Activated CD8-positive, alpha-beta memory T cell treated with anti-CD3 and anti-CD28 coated beads for 4 hours (primary cell): ENCODE measurements at regions not wholly inside any gene's neighbourhood (a gene's known extent, or its start where the extent isn't known, plus 50 kb on each side); places are given as distances from the start of the nearest gene placed in this dataset.
"Not testable (repeated sequence)": the region's sequence is repeated elsewhere in the genome, so short reads cannot be mapped to it uniquely, and the experiment has no call there.

ENCODE experiments used
- DNase-seq, 2 donors: peaks; one replicate each; pipeline ENCODE4 v3.0.0-alpha.2; 2020; ENCODE audit warnings: low read depth in 2 of 2

GRCh38 chr7:10584886-10585285, 388.8 kb upstream of the PHF14 start:
- DNase-seq: no peak

- no peak for DNase-seq
These were observed 385.6 kb upstream of the PHF14 start for GRCh38 chr7:10588084-10588483.

- no peak for DNase-seq
These were observed 381.1 kb upstream of the PHF14 start for GRCh38 chr7:10592604-10593003.

GRCh38 chr7:10593080-10593479, 380.6 kb upstream of the PHF14 start:
- DNase-seq: no peak

- DNase-seq: no peak
These were observed 376.8 kb upstream of the PHF14 start for GRCh38 chr7:10596827-10597226.

GRCh38 chr7:10604128-10604527, 369.5 kb upstream of the PHF14 start:
- no peak for DNase-seq

- no peak for DNase-seq
These were observed 360.7 kb upstream of the PHF14 start for GRCh38 chr7:10612950-10613349.

GRCh38 chr7:10618953-10619352, 354.7 kb upstream of the PHF14 start:
- no peak for DNase-seq

GRCh38 chr7:10632712-10633111, 341.0 kb upstream of the PHF14 start:
- no peak for DNase-seq

GRCh38 chr7:10634239-10634638, 339.4 kb upstream of the PHF14 start:
- DNase-seq: no peak

- DNase-seq: no peak
These were observed 335.7 kb upstream of the PHF14 start for GRCh38 chr7:10637991-10638390.

- DNase-seq: no peak
These were observed 330.1 kb upstream of the PHF14 start for GRCh38 chr7:10643545-10643944.

- DNase-seq: no peak
These were observed 328.8 kb upstream of the PHF14 start for GRCh38 chr7:10644849-10645248.

- DNase-seq: no peak
These were observed 327.5 kb upstream of the PHF14 start for GRCh38 chr7:10646194-10646593.

GRCh38 chr7:10648289-10648688, 325.4 kb upstream of the PHF14 start:
- DNase-seq: no peak

- not testable (repeated sequence) for DNase-seq
These were observed 324.6 kb upstream of the PHF14 start for GRCh38 chr7:10649120-10649519.

GRCh38 chr7:10655031-10655430, 318.6 kb upstream of the PHF14 start:
- no peak for DNase-seq

- DNase-seq: no peak
These were observed 316.5 kb upstream of the PHF14 start for GRCh38 chr7:10657201-10657600.

- no peak for DNase-seq
These were observed 315.8 kb upstream of the PHF14 start for GRCh38 chr7:10657837-10658236.

- DNase-seq: no peak
These were observed 311.2 kb upstream of the PHF14 start for GRCh38 chr7:10662491-10662890.

GRCh38 chr7:10662982-10663884, 310.4 kb upstream of the PHF14 start:
- DNase-seq: no peak

GRCh38 chr7:10672186-10672585, 301.5 kb upstream of the PHF14 start:
- no peak for DNase-seq

- DNase-seq: no peak
These were observed 296.5 kb upstream of the PHF14 start for GRCh38 chr7:10677211-10677610.
